Left renal cortex interstitium (tissue), 4 donors: ENCODE measurements at regions not wholly inside any gene's neighbourhood (a gene's known extent, or its start where the extent isn't known, plus 50 kb on each side); places are given as distances from the start of the nearest gene placed in this dataset.
"Not testable (repeated sequence)": the region's sequence is repeated elsewhere in the genome, so short reads cannot be mapped to it uniquely, and the experiment has no call there.

Experiments used
- DNase-seq, 4 donors: peaks; one replicate each; pipeline ENCODE4 v3.0.0-alpha.2; 2013; ENCODE audit warnings: low read depth in 4 of 4, low spot score in 2 of 4, missing footprints in 1 of 4

DNA sequence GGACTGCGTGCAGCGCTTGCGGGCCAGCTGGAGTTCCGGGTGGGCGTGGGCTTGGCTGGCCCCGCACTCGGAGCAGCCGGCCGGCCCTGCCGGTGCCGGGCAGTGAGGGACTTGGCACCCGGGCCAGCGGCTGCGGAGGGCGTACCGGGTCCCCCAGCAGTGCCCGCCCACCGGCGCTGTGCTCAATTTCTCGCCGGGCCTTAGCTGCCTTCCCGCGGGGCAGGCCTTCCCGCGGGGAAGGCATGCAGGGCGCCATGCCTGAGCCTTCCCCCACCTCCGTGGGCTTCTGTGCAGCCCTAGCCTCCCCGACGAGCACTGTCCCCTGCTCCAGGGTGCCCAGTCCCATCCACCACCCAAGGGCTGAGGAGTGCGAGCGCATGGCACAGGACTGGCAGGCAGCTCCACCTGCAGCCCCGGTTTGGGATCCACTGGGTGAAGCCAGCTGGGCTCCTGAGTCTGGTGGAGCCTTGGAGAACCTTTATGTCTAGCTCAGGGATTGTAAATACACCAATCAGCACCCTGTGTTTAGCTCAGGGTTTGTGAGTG, 975.0 kb upstream of the NRXN1 start:
- DNase-seq = not testable (repeated sequence)

- no peak for DNase-seq
These were observed 968.4 kb upstream of the NRXN1 start for GRCh38 chr2:52000151-52000855.

DNA sequence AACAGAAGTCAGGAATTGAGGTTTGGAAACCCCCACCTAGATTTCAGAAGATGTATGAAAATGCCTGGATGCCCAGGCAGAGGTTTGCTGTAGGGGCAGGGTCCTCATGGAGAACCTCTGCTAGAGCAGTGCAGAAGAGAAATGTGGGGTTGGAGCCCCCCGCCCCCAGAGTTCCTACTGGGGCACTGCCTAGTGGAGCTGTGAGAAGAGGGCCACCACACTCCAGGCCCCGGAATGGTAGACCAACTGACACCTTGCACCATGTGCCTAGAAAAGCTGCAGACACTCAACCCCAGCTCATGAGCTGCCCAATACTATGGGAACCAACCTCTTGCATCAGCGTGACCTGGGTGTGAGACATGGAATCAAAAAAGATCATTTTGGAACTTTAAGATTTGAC, 967.0 kb upstream of the NRXN1 start:
- DNase-seq = no peak

DNA sequence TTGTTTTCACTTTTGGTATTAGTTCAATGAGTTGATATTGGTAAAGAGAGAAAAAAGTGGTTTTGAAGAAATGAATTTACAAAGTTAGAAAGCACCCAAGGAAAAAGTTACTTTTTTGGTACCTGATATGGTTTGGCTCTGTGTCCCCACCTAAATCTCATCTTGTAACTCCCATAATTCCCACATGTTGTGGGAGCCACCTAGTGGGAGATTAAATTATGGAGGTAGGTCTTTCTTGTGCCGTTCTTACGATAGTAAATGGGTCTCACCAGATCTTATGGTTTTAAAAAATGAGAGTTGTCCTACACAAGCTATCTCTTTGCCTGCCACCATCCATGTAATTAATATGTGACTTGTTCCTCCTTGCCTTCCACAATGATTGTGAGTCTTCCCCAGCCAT, 965.6 kb upstream of the NRXN1 start:
- DNase-seq = no peak

GRCh38 chr2:51995293-51995692, 963.4 kb upstream of the NRXN1 start:
- DNase-seq = no peak

DNA sequence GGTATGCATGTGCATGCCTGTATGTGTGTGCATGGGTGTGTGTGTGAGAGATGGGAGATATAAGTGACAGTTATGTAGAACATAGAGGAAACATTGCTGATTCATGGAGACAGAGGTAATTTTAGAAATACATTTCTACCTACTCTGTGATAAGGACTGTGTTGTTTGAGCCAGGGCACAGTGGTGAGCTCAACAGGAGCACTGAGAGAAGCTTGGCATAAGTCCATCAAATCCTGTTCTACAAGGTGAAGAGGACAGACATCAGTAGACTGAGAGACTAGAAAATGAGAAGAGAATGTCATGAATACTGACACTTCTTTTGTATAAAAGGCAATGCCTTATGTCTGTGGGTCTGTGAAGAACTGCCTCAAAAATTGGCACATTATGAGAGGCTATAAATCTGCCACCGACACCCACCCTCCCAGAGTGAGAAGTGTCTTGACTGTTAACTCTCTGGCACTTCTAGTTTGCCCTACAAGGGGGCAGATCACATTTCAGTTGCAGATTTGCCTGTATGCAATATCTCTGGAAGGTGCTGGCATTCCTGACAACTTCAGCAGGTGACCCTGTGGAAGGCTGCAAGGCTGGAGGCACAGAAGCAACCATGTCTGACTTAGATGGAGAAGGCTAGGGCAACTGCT, 962.3 kb upstream of the NRXN1 start:
- DNase-seq = no peak

DNA sequence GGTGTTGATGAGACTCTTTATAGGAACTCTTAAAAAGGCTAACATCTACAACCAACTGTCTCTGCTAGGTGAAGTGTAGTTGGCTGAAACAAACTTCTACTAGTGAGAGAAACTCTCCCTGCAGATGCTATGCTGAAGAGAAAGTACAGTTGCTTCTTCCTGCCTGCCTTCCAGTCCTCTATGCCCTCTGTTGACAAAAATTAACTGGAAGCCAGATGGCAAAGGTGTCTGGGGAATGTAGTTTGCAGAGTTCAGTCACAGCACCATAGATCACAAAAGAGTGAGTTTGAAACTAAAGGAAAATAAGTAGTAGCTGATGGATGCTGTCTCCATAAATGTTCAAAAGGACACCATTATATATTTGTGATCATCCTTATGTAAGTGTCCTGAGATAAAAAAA, 958.8 kb upstream of the NRXN1 start:
- DNase-seq = no peak

GRCh38 chr2:51986101-51986500, 954.2 kb upstream of the NRXN1 start:
- no peak for DNase-seq

GRCh38 chr2:51981783-51982182, 949.9 kb upstream of the NRXN1 start:
- DNase-seq = no peak

DNA sequence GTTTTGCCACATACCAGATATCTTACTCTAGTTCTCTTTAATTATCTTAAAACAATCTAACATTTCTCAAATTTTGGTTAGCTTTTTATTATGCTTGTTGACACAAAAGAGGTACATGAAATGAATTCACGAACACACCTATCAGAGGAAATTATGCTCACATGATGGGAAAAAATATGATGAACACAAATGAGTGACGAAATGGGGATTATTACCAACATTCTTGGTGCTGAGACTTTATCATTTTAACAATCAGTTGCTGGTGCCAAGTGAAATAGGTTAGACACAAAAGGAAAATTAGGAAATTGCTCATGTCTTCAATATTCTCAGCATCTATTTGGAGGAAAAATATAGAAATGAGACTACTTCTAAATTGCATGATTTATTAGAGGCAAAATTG, 944.7 kb upstream of the NRXN1 start:
- no peak for DNase-seq

- DNase-seq = no peak
These were observed 939.2 kb upstream of the NRXN1 start for GRCh38 chr2:51971136-51971535.

DNA sequence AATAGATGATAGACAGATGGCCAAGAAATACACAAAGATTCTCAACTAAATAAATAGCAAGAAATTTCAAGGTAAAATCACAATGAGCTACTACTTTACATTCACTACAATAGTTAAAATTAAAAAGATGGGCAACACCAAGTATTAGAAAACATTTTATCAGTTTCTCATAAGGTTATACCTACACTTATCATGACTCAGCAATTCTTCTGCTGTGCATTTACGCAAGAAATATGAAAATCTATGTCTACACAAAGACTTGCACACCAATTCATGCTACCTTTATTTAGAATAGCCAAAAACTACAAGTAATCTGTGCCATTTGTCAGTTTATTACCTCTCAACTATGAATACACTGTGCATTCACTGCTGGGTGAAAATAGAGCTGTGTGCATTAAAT, 937.4 kb upstream of the NRXN1 start:
- DNase-seq = no peak

DNA sequence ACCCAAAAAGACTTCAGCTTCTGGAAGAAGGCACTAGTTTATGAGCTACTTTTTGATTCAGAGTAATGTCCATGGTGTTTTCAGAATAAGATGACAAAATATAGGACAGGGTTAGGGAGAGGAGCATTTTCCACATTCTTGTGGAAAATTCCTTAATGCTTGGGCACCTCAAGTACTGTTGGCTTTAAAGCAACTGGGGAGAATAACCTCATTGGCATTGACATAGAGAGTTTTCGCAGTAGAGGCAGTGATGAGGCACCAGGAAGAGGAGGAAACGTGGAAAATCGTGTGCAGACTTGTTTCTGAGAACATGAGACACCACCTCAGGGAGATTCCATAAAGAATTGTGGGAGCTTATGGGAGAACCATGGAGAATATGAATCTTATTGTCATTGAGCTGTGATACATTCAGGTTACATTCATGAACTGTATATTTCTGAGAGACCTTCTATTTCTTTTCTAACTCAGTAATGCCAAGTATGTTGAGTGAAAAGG, 929.0 kb upstream of the NRXN1 start:
- DNase-seq = no peak

DNA sequence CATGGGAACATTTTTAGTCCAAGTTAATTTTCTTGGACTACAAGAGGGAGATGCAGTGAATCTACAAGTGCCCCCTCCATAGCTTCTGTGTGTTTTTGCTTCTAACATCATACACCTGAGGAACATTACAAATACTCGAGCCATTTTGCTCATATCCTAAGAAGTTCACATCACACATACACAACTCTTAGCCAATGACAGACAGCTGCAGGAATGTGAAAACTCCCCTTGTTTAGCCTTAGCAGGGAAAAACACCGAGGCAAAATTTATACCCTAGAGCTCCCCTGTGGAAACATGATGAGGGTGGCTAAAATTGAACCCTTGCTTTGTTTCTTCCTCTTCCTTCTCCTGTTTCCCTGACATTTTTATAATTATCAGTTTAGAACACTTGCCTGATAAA, 928.3 kb upstream of the NRXN1 start:
- no peak for DNase-seq

DNA sequence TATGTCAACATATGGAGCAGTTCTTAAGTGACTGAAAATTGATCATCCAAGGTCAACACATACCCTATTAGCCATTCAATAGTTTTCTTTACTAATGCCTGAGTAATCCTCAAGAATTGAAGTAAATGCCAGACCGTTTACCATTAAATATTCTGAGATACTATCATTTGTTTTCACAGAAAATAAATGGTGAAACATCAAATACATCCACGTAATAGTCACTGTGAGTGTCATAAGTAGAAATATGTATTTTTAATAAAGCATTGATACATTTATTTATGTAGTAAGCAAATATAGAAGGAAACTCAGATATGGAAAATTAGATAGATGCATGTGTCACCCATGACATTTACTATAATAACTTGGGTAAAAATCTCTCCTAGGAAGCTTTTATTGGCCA, 927.8 kb upstream of the NRXN1 start:
- DNase-seq = no peak

DNA sequence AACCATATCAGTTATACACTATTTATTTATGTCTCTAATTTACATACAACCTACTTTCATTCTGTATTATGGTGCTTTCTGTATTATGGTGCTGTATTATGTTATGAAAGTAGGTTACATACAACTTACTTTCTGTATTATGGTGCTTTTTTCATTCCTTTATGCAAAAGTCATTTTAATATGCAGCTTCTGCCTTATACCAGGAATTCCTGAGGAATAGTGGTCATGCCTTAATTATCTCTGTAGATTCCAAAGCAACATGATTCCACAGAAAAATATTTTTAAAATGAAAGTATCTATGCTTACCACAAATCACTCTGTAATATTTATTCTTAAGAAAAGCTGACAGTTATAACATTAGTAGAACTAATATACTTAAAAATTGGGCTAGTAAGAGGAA, 922.0 kb upstream of the NRXN1 start:
- no peak for DNase-seq

DNA sequence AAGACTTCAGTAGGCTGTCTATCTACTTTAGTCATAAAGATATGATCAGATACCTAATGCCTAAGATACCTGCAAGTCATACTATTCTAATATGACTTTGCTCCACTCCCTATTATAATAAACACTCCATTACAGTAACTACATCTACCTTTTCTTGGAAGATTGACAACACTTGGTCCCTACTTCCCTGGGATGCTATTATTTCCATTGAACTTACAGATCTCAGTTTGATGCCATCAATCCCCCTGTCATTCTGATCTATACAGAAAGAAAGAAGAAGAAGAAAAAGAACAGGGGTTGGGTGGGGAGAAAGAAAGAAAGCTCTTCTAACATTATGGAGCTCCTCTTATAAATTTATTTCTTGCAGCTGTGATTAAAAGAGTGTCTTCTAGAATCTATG, 889.1 kb upstream of the NRXN1 start:
- DNase-seq = no peak

GRCh38 chr2:51920509-51920908, 888.6 kb upstream of the NRXN1 start:
- DNase-seq = no peak

DNA sequence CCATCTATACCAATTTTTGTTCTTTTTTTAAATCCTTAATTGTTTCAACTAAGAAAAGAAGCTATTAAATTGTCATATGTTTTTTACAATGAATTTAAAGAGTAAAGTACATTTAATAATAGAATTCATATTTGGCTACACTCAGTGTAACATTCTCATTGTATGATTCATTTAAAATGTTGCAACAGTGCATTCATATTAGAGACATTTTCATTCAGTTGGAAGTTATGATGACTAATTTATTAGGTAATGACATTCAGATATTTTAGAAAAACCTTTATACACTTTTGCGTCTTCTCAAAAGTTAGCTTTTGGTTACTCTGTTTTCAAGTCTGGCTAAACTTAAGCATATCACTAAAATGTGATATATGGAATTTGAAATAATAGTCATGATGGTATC, 887.5 kb upstream of the NRXN1 start:
- DNase-seq = no peak

DNA sequence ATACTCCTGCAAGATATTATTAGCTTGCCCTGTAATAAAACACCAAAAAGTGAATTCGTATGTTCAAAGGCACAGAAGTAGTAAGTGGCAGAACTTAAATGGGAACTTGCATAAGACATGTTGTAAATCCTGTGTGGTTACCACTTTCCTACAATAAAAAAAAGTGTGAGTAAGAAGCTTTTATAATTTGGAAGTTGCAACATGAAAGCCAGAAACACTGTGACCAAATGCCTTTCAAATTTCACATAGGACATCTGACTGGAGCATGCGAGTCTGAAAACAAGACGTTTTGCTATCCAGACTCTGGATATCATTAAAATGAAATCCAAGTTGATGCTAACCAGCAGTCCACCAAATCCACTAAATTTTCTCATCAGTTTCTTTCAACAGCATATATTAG, 886.2 kb upstream of the NRXN1 start:
- no peak for DNase-seq

DNA sequence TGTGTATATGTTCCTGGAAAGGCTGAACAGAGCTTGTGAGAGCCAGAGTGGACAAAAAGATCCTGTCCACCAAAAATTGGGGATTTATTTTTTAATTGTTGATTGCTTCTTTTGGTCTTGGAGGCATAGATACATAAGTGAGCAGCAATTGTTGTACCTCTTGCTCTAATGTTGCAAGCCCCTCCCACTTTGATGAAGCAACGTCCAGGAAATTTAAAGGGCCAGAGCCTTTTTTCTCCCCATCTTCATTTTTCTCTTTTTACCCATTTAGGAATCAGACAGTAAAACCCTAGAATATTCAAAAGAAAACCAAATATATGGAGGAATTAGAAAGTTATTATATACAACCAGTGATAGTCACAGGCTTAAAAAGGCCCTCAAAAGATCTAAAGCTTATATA, 871.8 kb upstream of the NRXN1 start:
- DNase-seq = no peak

- no peak for DNase-seq
These were observed 867.7 kb upstream of the NRXN1 start for GRCh38 chr2:51899643-51900042.
